Hepatocyte (in vitro differentiated cells): ENCODE measurements at regions not wholly inside any gene's neighbourhood (a gene's known extent, or its start where the extent isn't known, plus 50 kb on each side); places are given as distances from the start of the nearest gene placed in this dataset.

Source experiments
- EZH2 ChIP-seq: fragments of 200-600 bp; sonication (generic); IDR thresholded peaks from 2 replicates; pipeline ENCODE4 v1.6.1; 2016; ENCODE audit warnings: antibody characterized with exemption, mild to moderate bottlenecking, borderline replicate concordance
- TF ChIP-seq, protein P1 (sequence below): fragments of 200-600 bp; sonication (generic); IDR thresholded peaks from 2 replicates; pipeline ENCODE4 v1.5.1; 2016; ENCODE audit warnings: antibody characterized with exemption, mild to moderate bottlenecking; ENCODE audit not compliant: poor library complexity

DNA sequence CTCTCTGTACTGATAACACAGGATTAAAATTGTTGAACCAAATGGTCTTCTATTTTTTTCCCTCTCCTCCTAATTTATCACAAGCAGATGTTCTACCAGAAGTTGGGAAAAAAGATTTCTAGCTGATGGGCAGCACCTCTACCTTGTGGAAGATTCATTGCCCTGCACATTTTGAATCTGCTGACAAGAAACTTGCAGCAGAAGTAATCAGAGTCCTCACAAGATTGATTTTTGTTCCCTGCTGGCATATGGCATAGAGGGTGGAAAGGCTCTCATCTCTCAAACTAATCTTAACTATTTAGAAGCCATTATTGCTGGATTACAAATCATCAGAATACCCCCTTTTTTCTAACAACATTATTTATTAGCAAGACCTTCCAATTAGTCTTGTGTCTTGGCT is 148.9 kb upstream of the MEIS2 start:
- TF ChIP-seq, protein P1, sequence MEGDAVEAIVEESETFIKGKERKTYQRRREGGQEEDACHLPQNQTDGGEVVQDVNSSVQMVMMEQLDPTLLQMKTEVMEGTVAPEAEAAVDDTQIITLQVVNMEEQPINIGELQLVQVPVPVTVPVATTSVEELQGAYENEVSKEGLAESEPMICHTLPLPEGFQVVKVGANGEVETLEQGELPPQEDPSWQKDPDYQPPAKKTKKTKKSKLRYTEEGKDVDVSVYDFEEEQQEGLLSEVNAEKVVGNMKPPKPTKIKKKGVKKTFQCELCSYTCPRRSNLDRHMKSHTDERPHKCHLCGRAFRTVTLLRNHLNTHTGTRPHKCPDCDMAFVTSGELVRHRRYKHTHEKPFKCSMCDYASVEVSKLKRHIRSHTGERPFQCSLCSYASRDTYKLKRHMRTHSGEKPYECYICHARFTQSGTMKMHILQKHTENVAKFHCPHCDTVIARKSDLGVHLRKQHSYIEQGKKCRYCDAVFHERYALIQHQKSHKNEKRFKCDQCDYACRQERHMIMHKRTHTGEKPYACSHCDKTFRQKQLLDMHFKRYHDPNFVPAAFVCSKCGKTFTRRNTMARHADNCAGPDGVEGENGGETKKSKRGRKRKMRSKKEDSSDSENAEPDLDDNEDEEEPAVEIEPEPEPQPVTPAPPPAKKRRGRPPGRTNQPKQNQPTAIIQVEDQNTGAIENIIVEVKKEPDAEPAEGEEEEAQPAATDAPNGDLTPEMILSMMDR = no peak
- TF ChIP-seq EZH2 = no peak
